Neural progenitor cell (in vitro differentiated cells): ENCODE measurements at regions not wholly inside any gene's neighbourhood (a gene's known extent, or its start where the extent isn't known, plus 50 kb on each side); places are given as distances from the start of the nearest gene placed in this dataset.

Source experiments
- CTCF ChIP-seq: fragments of 200-600 bp; sonication (generic); IDR thresholded peaks from 2 replicates; pipeline ENCODE4 v1.5.1; 2017; ENCODE audit warnings: antibody characterized with exemption, mild to moderate bottlenecking
- EZH2 ChIP-seq: fragments of 200-600 bp; sonication (generic); IDR thresholded peaks from 2 replicates; pipeline ENCODE4 v1.6.1; 2017; ENCODE audit warnings: antibody characterized with exemption, mild to moderate bottlenecking, moderate library complexity
- EZH2phosphoT487 ChIP-seq: fragments of 200-600 bp; sonication (generic); IDR thresholded peaks from 2 replicates; pipeline ENCODE4 v1.6.1; 2017; ENCODE audit warnings: antibody characterized with exemption

- no peak for TF ChIP-seq CTCF
- no peak for TF ChIP-seq EZH2
- TF ChIP-seq EZH2phosphoT487: no peak
Observed at GRCh38 chr15:39399600-39399999, 181.3 kb upstream of the THBS1 start.
